ENCODE measurements at regions not wholly inside any gene's neighbourhood (a gene's known extent, or its start where the extent isn't known, plus 50 kb on each side); places are given as distances from the start of the nearest gene placed in this dataset.
"Not testable (repeated sequence)": the region's sequence is repeated elsewhere in the genome, so short reads cannot be mapped to it uniquely, and the experiment has no call there.

GRCh38 chr2:210776756-210777155 is 220.4 kb downstream of the CPS1 start:
- in situ Hi-C loops (cut with MboI; ENCODE audit: low pct_unique_long_range_greater_than_20kb, low sequenced_read_pairs, unreplicated experiment): no loop called here
- DNase-seq (ENCODE audit: low spot score): no peak
- TF ChIP-seq CTCF (IDR thresholded peaks at IDR 0.05; ENCODE audit: extremely low read depth, insufficient read depth, missing control alignments): no peak

DNA sequence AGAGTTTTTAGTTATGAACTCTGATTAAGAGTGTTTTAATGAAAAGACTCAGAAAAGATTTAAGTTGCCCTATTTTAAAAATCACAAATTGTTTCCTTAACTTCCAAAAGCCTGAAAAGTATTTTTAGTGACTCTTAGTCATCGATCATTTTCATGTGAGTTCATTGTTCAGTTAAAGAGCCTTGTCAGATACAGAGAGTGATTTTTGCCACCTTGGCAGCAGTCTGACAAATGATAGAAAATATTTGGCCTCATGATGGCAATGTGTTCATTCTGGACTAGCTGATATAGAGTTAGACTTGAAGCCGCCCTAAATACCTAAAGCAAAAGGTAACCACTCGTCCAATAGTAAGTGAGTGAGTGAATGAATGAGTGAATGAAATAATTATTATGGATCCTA is 225.8 kb downstream of the CPS1 start:
- in situ Hi-C loops (cut with MboI; ENCODE audit: low pct_unique_long_range_greater_than_20kb, low sequenced_read_pairs, unreplicated experiment): no loop called here
- no peak for DNase-seq (ENCODE audit: low spot score)
- no peak for TF ChIP-seq CTCF (IDR thresholded peaks at IDR 0.05; ENCODE audit: extremely low read depth, insufficient read depth, missing control alignments)

- in situ Hi-C loops (cut with MboI; ENCODE audit: low pct_unique_long_range_greater_than_20kb, low sequenced_read_pairs, unreplicated experiment); DNase-seq (ENCODE audit: low spot score): not testable (repeated sequence)
These were observed 231.4 kb downstream of the CPS1 start for GRCh38 chr2:210787831-210788230.

DNA sequence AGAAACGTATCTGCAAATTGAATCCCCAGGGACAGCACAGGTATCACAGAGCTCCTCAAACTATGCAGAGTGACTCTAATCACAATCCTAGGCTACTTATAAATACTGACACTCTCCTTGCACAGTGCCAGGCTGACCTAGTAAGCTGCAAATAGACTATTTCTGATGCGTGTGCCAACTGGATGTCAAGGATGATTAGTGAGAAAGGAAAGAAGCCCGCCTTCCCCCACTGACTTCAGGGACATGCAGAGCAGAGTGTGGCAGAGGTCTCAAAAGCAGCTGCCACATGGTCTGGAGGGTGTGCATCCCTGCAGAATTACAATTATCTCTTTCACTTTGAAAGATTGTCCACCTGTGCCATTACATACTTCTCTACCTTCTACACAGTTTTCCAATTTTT is 235.6 kb downstream of the CPS1 start:
- no peak for DNase-seq (ENCODE audit: low spot score)
- in situ Hi-C loops (cut with MboI; ENCODE audit: low pct_unique_long_range_greater_than_20kb, low sequenced_read_pairs, unreplicated experiment): no loop called here
- no peak for TF ChIP-seq CTCF (IDR thresholded peaks at IDR 0.05; ENCODE audit: extremely low read depth, insufficient read depth, missing control alignments)

DNA sequence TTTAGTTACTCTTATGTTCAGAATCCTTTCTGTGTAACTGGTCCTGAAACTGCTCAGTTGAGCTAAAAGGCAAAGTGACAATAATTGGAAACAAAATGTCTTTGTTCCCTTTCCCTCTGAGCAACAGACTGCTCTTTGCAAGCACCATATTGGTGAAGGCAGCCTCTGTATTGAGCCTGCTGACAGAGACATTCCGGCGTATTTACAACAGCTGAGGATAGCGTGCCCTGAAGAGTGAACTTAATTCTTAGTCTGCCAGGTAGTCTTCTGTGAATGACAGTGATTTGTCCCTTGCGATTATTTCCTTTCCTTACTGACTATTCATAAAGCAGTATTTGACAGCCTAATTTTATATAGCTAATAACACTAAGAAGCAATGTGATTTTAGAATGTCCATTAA is 239.1 kb downstream of the CPS1 start:
- in situ Hi-C loops (cut with MboI; ENCODE audit: low pct_unique_long_range_greater_than_20kb, low sequenced_read_pairs, unreplicated experiment): no loop called here
- DNase-seq (ENCODE audit: low spot score): no peak
- TF ChIP-seq CTCF (IDR thresholded peaks at IDR 0.05; ENCODE audit: extremely low read depth, insufficient read depth, missing control alignments): no peak

DNA sequence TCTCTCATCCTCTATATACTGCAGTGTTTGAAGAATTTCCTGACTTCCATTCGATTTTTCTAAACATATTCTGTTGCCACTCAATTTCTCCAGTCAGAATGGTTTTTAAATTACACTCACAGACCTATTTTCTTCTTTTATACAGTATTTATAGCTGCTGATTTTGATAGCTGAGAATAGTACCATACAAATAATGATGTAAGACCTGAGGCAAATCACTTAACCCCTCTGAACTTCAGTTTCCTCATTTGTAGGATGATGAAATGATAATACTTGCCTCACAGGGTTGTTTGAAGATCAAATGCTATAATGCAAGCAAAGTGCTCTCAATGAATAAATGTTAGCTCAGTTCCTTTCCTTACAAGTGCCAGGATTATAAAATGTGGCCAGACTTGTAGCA is 241.8 kb downstream of the CPS1 start:
- no peak for DNase-seq (ENCODE audit: low spot score)
- in situ Hi-C loops (cut with MboI; ENCODE audit: low pct_unique_long_range_greater_than_20kb, low sequenced_read_pairs, unreplicated experiment): no loop called here

More for the DNA sequence above, 241.8 kb downstream of the CPS1 start:
- no peak for TF ChIP-seq CTCF (IDR thresholded peaks at IDR 0.05; ENCODE audit: extremely low read depth, insufficient read depth, missing control alignments)
